ENCODE measurements at regions not wholly inside any gene's neighbourhood (a gene's known extent, or its start where the extent isn't known, plus 50 kb on each side); places are given as distances from the start of the nearest gene placed in this dataset.

- DNase-seq (ENCODE audit: low spot score), result no peak
These were observed 71.0 kb upstream of the WDR26 start for GRCh38 chr1:224505454-224506093.

- no peak for DNase-seq (ENCODE audit: low spot score)
These were observed 71.7 kb upstream of the WDR26 start for GRCh38 chr1:224506141-224506814.

- DNase-seq (ENCODE audit: low spot score), result no peak
These were observed 73.3 kb upstream of the WDR26 start for GRCh38 chr1:224507771-224508523.

- DNase-seq (ENCODE audit: low spot score), result no peak
These were observed 75.3 kb upstream of the WDR26 start for GRCh38 chr1:224509907-224510306.

- no peak for DNase-seq (ENCODE audit: low spot score)
These were observed 76.5 kb upstream of the WDR26 start for GRCh38 chr1:224510880-224511645.

- no peak for DNase-seq (ENCODE audit: low spot score)
These were observed 78.1 kb upstream of the WDR26 start for GRCh38 chr1:224512600-224513151.

- no peak for DNase-seq (ENCODE audit: low spot score)
These were observed 78.8 kb upstream of the WDR26 start for GRCh38 chr1:224513383-224513782.

GRCh38 chr1:224513787-224514209 is 79.2 kb upstream of the WDR26 start:
- peak; percentile 94 for DNase-seq (ENCODE audit: low spot score)

- DNase-seq (ENCODE audit: low spot score), result no peak
These were observed 82.6 kb upstream of the WDR26 start for GRCh38 chr1:224517171-224517570.

- DNase-seq (ENCODE audit: low spot score), result no peak
These were observed 83.9 kb upstream of the WDR26 start for GRCh38 chr1:224518528-224518927.

GRCh38 chr1:224519874-224520273 is 85.3 kb upstream of the WDR26 start:
- DNase-seq (ENCODE audit: low spot score), result no peak

GRCh38 chr1:224520808-224521207 is 86.2 kb upstream of the WDR26 start:
- DNase-seq (ENCODE audit: low spot score), result no peak

GRCh38 chr1:224521904-224522734 is 87.5 kb upstream of the WDR26 start:
- DNase-seq (ENCODE audit: low spot score), result no peak

GRCh38 chr1:224523676-224524075 is 89.1 kb upstream of the WDR26 start:
- no peak for DNase-seq (ENCODE audit: low spot score)

GRCh38 chr1:224524679-224525078 is 90.1 kb upstream of the WDR26 start:
- DNase-seq (ENCODE audit: low spot score), result no peak

- no peak for DNase-seq (ENCODE audit: low spot score)
These were observed 90.6 kb upstream of the CNIH3 start for GRCh38 chr1:224525411-224526040.

GRCh38 chr1:224526771-224527170 is 89.3 kb upstream of the CNIH3 start:
- DNase-seq (ENCODE audit: low spot score), result no peak

GRCh38 chr1:224528900-224529299 is 87.2 kb upstream of the CNIH3 start:
- DNase-seq (ENCODE audit: low spot score), result no peak

GRCh38 chr1:224529844-224530243 is 86.3 kb upstream of the CNIH3 start:
- no peak for DNase-seq (ENCODE audit: low spot score)

GRCh38 chr1:224533517-224533916 is 82.6 kb upstream of the CNIH3 start:
- no peak for DNase-seq (ENCODE audit: low spot score)

- no peak for DNase-seq (ENCODE audit: low spot score)
These were observed 81.4 kb upstream of the CNIH3 start for GRCh38 chr1:224534731-224535130.
